Stomach (tissue), 8 donors: ENCODE measurements at regions not wholly inside any gene's neighbourhood (a gene's known extent, or its start where the extent isn't known, plus 50 kb on each side); places are given as distances from the start of the nearest gene placed in this dataset.

Source experiments
- DNase-seq, 2 donors: peaks; one replicate each; pipeline versions ENCODE4 v3.0.0 to v3.0.0-alpha.2; 2013 to 2019
- H3K27ac ChIP-seq, 5 donors: fragments of 200-600 bp in 4 of 5; sonication (generic) in 4 of 5; one replicate each; pipeline ENCODE4 v1.5.1; 2013 to 2019; ENCODE audit warnings: mild to moderate bottlenecking in 1 of 5, moderate library complexity in 1 of 5
- H3K27me3 ChIP-seq, 3 donors: fragments of 200-600 bp; sonication (generic); one replicate each; pipeline ENCODE4 v1.5.1; 2017 to 2019; ENCODE audit warnings: mixed run types in 1 of 3
- H3K36me3 ChIP-seq, 4 donors: fragments of 200-600 bp; sonication (generic); 1 replicate in 3 of 4; 2 replicates in 1 of 4; pipeline ENCODE4 v1.5.1; 2016 to 2019
- H3K4me1 ChIP-seq, 4 donors: fragments of 200-600 bp; sonication (generic); one replicate each; pipeline ENCODE4 v1.5.1; 2016 to 2019
- H3K4me3 ChIP-seq, 4 donors: fragments of 200-600 bp; sonication (generic) in 3 of 4; one replicate each; pipeline ENCODE4 v1.5.1; 2016 to 2019; ENCODE audit warnings: mild to moderate bottlenecking in 1 of 4
- H3K9me3 ChIP-seq, 4 donors: fragments of 200-600 bp; sonication (generic); one replicate each; pipeline ENCODE4 v1.5.1; 2016 to 2019
- EP300 ChIP-seq: sonication (generic); formaldehyde crosslinking; IDR thresholded peaks from one replicate; pipeline ENCODE4 v1.6.1; 2017; ENCODE audit warnings: antibody characterized with exemption
- POLR2A ChIP-seq, 4 donors: fragments of 450-650 bp; IDR thresholded peaks; one replicate each; pipeline ENCODE4 v1.6.1; 2016; ENCODE audit warnings: antibody characterized with exemption in 4 of 4, control low read depth in 2 of 4, mild to moderate bottlenecking in 1 of 4, moderate library complexity in 1 of 4
- POLR2AphosphoS5 ChIP-seq, 3 donors: sonication (generic); formaldehyde crosslinking; IDR thresholded peaks; one replicate each; pipeline ENCODE4 v1.6.1; 2016; ENCODE audit warnings: antibody characterized with exemption in 3 of 3
- WGBS, 5 donors: extraction: QIAGEN DNeasy Blood & Tissue Kit in 3 of 5; methylation state at CpG; one replicate each; pipeline versions ENCODE4 v1.1.5 to v1.1.7; 2013 to 2018; 5-methylcytosine and 5-hydroxymethylcytosine counted together
- intact Hi-C: fragments of 100-400 bp; cut with DNase I; formaldehyde crosslinking; loops from one replicate; pipeline ENCODE4 v1.15.1; 2023; ENCODE audit warnings: low total_unique reads
- TF ChIP-seq, protein P1 (sequence below), 7 experiments: fragments of 450-650 bp in 4 of 7; fragments of 200-600 bp in 3 of 7; sonication (generic) in 3 of 7; IDR thresholded peaks; one replicate each; pipeline ENCODE4 v1.5.1; 2016 to 2019; ENCODE audit warnings: antibody characterized with exemption in 7 of 7, control low read depth in 2 of 7, mild to moderate bottlenecking in 1 of 7
- donor health status: healthy with polysubstance abuse.
- donor health status: Bipolar disorder and iron deficiency.
- donor health status: healthy.

GRCh38 chr2:128790541-128791001 lies 471.9 kb upstream of the HS6ST1 start:
- 38 to 69% (median 51%) methylated on average over 14 of the region's 14 CpGs for WGBS, 5 donors
- TF ChIP-seq EP300 (no peak), POLR2A (IDR thresholded peaks at IDR 0.05) (no peak), POLR2AphosphoS5 (IDR thresholded peaks at IDR 0.05) (no peak)
- TF ChIP-seq, protein P1, sequence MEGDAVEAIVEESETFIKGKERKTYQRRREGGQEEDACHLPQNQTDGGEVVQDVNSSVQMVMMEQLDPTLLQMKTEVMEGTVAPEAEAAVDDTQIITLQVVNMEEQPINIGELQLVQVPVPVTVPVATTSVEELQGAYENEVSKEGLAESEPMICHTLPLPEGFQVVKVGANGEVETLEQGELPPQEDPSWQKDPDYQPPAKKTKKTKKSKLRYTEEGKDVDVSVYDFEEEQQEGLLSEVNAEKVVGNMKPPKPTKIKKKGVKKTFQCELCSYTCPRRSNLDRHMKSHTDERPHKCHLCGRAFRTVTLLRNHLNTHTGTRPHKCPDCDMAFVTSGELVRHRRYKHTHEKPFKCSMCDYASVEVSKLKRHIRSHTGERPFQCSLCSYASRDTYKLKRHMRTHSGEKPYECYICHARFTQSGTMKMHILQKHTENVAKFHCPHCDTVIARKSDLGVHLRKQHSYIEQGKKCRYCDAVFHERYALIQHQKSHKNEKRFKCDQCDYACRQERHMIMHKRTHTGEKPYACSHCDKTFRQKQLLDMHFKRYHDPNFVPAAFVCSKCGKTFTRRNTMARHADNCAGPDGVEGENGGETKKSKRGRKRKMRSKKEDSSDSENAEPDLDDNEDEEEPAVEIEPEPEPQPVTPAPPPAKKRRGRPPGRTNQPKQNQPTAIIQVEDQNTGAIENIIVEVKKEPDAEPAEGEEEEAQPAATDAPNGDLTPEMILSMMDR (IDR thresholded peaks at IDR 0.05) = no peak
- Histone ChIP-seq H3K27me3 (peaks cover 0 to 5% (median 0%) of the 10 kb centered on the region in 3 donors), H3K27ac (no peak overlapping the region), H3K9me3 (no peaks in the 10 kb centered on the region), H3K36me3 (no peaks in the 10 kb centered on the region), H3K4me3 (no peak overlapping the region), H3K4me1 (peaks cover 0 to 7% (median 0%) of the 10 kb centered on the region in 4 donors)
- intact Hi-C loops = no loop called here
- DNase-seq = no peak

DNA sequence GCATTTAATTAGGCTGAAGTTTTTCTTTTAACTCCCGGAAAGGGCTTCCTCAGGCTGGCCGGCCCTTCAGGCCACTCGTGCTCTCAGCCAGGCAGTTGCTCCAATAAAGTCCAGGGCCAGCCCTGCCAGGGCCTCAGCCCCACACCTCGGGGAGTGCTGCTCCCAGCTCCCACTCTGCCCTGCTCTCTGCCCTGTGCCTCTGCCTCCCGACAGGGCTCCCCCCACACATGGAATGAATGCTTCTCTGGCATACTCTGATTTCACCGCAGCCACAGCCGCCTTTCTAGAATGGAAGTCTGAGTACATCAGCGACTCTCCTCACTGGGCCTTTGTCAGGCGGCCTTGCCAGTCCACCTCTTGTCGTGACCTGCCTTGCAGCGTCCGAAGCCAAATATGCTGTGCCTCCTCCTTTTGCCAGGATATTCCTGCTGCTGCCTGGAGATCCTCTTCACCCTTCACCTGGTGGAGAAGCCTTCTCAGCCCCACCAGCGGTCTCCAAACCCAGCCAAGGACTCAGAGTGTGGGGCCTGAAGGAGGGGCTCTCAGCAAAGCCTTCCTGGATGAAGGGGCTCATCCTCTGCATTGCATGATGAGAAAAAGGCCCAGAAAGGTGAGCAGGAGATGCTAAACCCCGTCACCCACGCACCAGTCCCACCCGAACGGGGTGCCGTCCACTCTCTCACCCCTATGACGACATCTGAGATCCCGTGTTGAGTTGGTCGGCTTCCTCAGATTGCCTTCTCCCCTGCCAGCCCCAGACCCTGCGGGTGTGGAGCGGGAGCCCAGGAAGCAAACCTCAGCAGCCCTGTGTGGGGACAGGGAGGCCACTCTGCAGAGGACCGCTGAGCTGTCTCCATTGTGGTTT lies 472.7 kb upstream of the HS6ST1 start:
- no peak for DNase-seq
- Histone ChIP-seq H3K9me3 (no peaks in the 10 kb centered on the region), H3K27ac (no peak overlapping the region), H3K4me3 (no peak overlapping the region), H3K36me3 (no peaks in the 10 kb centered on the region), H3K4me1 (peaks cover 0 to 7% (median 0%) of the 10 kb centered on the region in 4 donors), H3K27me3 (peaks cover 0 to 5% (median 0%) of the 10 kb centered on the region in 3 donors)
- TF ChIP-seq POLR2A (IDR thresholded peaks at IDR 0.05) = no peak
- intact Hi-C loops = no loop called here
- WGBS, 5 donors = 89 to 93% (median 90%) methylated on average over 19 to 24 of the region's 24 CpGs

DNA sequence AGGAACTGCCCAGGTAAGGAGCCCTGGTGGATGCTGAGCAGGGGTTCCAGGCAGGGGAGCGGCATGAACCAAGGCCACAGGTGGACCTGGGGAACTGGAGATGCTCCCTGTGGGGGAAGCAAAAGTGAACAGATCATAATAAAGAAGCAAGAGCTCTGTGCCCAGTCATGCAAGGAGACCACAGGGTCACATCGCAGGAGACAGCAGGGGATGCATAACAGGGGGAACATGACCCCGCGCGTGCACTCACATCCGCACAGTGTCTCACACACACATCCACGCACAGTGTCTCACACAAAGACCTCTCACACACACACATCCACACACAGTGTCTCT lies 473.3 kb upstream of the HS6ST1 start:
- no peak overlapping the region for H3K27ac ChIP-seq
- DNase-seq = no peak
- TF ChIP-seq POLR2A (IDR thresholded peaks at IDR 0.05) = no peak
- TF ChIP-seq, protein P1 (IDR thresholded peaks at IDR 0.05) = no peak
- TF ChIP-seq POLR2AphosphoS5 (IDR thresholded peaks at IDR 0.05) = no peak
- no peak for TF ChIP-seq EP300
- peaks cover 0 to 5% (median 0%) of the 10 kb centered on the region in 3 donors for H3K27me3 ChIP-seq
- no peaks in the 10 kb centered on the region for H3K36me3 ChIP-seq
- WGBS, 5 donors = 81 to 86% (median 82%) methylated on average over 7 of the region's 7 CpGs
- H3K4me3 ChIP-seq = no peak overlapping the region
- H3K9me3 ChIP-seq = no peaks in the 10 kb centered on the region
- H3K4me1 ChIP-seq = peaks cover 0 to 3% (median 0%) of the 10 kb centered on the region in 4 donors
- intact Hi-C loops = no loop called here

DNA sequence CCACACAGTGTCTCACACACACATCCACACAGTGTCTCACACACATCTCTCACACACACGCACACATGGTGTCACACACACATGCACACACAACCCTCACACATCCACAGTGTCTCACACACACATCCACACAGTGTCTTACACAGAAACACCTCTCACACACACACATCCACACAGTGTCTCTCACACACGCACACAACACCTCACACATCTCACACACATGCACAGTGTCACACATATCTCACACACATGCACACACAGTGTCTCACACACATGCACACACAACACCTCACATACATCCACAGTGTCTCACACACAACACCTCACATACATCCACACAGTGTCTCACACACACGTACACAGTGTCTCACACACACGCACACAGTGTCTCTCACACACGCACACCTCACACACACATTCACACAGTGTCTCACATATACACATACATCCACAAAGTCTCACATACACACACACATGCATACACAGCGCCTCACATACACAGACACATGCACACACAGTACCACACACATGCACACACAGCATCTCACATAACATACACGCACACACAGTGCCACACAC lies 473.9 kb upstream of the HS6ST1 start:
- no peaks in the 10 kb centered on the region for H3K9me3 ChIP-seq
- no peak for DNase-seq
- H3K27ac ChIP-seq = no peak overlapping the region
- no peaks in the 10 kb centered on the region for H3K36me3 ChIP-seq
- TF ChIP-seq POLR2AphosphoS5 (IDR thresholded peaks at IDR 0.05) = no peak
- TF ChIP-seq, protein P1 (IDR thresholded peaks at IDR 0.05) = no peak
- TF ChIP-seq EP300 = no peak
- no peak for TF ChIP-seq POLR2A (IDR thresholded peaks at IDR 0.05)
- H3K27me3 ChIP-seq = peaks cover 0 to 5% (median 0%) of the 10 kb centered on the region in 3 donors
- intact Hi-C loops = no loop called here
- WGBS, 5 donors = 87 to 95% (median 94%) methylated on average over 7 of the region's 7 CpGs
- no peaks in the 10 kb centered on the region for H3K4me1 ChIP-seq
- H3K4me3 ChIP-seq = no peak overlapping the region
